ENCODE measurements at regions not wholly inside any gene's neighbourhood (a gene's known extent, or its start where the extent isn't known, plus 50 kb on each side); places are given as distances from the start of the nearest gene placed in this dataset.
"Not testable (repeated sequence)": the region's sequence is repeated elsewhere in the genome, so short reads cannot be mapped to it uniquely, and the experiment has no call there.

GRCh38 chr4:9505341-9505740 is 61.1 kb downstream of the DEFB131A start:
- DNase-seq, result not testable (repeated sequence)

DNA sequence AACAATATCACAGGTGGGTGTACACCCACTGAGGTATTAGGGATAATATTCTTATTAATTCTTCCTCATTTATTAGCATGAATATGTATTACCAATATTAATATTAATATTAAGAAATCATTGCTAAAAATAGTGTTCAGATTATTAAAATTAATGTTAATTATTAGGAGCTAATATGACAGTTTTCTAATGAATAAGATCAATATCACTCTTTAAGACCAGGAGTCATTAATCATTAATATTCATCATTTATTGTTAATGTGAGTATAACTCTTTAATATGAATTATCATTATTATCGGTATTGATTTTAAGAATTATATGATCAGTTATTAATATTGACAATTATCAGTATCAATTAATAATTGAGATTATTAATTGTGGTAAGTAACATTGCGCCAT is 62.5 kb downstream of the DEFB131A start:
- DNase-seq, result not testable (repeated sequence)

GRCh38 chr4:9512941-9513340 is 68.7 kb downstream of the DEFB131A start:
- DNase-seq, result not testable (repeated sequence)

DNA sequence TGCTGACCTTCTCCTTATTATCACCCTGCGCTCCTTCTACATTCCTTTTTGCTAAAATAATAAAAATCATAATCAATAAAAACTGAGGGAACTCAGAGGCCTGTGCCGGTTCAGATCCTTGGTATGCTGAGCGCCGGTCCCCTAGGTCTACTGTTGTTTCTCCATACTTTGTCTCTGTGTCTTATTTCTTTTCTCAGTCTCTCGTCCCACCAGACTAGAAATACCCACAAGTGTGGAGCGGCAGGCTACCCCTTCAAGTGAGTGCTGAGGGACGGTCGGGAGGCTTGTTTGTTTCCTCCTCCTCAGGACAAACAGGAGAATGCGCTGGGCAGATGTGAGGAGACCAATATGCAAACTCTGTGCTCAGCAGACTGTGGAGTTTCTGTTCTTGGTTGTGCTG is 75.4 kb downstream of the DEFB131A start:
- DNase-seq, result not testable (repeated sequence)

DNA sequence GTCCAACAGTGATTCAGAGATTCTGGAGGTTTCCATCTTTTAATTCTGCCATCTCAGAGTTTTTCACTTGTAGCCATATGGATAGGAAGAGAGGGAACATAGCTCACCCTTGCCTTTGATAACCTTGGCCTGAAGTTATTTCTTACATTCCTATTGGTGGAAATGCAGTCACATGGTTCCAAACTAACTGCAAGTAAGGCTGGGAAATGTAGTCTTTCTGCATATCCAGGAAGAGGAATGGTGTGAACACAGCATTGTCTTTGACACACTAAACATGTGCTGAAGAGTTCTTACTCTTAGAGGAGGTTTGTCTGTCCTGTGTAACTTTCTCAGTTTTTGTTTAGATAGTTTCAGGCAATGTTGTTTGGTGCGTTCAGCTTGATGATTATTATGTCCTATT is 78.7 kb downstream of the DEFB131A start:
- DNase-seq, result not testable (repeated sequence)

- DNase-seq, result not testable (repeated sequence)
These were observed 80.2 kb downstream of the DEFB131A start for GRCh38 chr4:9524406-9524805.

GRCh38 chr4:9532134-9532862 is 88.1 kb downstream of the DEFB131A start:
- peak; percentile 53 for DNase-seq

- DNase-seq, result not testable (repeated sequence)
These were observed 88.6 kb downstream of the DEFB131A start for GRCh38 chr4:9532863-9533192.

- DNase-seq, result peak; percentile 6
These were observed 92.9 kb downstream of the DEFB131A start for GRCh38 chr4:9537101-9537500.

GRCh38 chr4:9539939-9540520 is 95.8 kb downstream of the DEFB131A start:
- not testable (repeated sequence) for DNase-seq

GRCh38 chr4:9541388-9541915 is 97.2 kb downstream of the DEFB131A start:
- DNase-seq, result not testable (repeated sequence)

DNA sequence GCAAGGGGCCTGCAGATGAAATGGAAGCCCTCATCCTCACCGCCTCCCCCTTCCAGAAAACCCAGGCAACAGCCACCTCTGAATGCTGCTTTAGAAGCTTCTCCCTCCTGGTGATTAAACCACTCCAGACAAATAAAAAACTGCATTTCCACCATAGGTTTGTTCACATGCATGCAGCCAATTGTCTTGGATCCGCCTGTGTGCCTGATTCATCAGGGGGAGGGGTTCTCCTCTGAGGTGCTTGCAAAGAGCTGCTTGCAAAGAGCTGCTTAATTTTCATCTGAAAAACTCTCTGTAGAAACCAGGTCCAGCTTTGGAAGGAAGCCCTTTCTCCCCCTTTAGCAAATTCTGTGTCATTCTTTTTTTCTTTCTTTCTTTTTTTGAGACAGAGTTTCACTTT is 100.6 kb downstream of the DEFB131A start:
- DNase-seq, result not testable (repeated sequence)

GRCh38 chr4:9547470-9547869 is 103.3 kb downstream of the DEFB131A start:
- not testable (repeated sequence) for DNase-seq

DNA sequence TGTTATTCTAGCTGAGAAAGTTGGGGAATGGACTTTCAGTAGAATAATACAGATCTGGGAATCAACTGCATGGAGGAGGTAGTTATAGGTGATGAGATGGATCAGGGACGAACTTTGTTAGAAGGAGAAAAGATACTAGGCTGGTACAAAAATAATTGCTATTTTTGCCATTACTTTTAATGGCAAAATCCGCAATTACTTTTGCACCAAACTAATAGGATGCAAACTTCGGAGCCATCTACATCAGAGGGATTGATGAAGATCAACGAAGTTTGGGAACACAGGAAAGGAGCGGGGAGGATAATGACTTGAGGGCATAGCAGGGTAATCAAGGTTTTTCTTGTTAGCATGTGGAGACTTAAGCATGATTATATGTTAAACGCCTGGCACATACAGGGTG is 111.9 kb downstream of the DEFB131A start:
- DNase-seq, result not testable (repeated sequence)

- not testable (repeated sequence) for DNase-seq
These were observed 133.7 kb downstream of the DEFB131A start for GRCh38 chr4:9577869-9578268.

- not testable (repeated sequence) for DNase-seq
These were observed 138.7 kb downstream of the DEFB131A start for GRCh38 chr4:9582880-9583279.

DNA sequence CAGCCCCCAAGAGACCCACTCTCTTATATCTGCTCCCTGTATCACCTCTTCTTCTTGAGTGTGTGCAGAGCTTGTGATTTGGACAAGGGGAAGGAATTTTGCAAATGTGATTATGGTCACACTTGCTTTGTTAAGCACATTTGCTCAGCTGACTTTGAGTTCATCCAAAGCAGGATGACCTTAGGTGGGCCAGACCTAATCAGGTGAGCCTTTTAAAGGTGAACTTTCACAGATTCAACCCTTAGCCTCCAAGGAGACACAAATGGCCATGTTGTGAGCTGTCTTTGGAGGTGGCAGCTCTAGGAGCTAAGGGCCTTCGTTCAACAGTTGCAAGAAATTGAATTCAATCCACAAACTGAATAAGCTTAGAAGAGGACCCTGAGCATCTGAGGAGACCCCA is 147.8 kb downstream of the DEFB131A start:
- no peak for DNase-seq

- DNase-seq, result no peak
These were observed 150.7 kb downstream of the DEFB131A start for GRCh38 chr4:9594948-9595347.

DNA sequence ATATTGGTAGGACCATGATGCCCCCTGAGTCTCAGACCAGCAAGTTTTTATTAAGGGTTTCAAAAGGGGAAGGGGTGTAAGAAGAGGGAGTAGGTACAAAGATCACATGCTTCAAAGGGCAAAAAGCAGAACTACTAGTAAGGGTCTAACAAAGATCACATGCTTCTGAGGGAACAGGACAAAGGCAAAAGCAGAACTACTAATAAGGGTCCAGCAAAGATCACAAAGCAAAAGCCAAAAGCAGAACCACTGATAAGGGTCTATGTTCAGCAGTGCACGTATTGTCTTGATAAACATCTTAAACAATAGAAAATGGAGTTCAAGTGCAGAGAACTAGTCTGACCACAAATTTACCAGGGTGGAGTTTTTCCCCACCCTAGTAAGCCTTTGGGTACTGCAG is 151.3 kb downstream of the DEFB131A start:
- DNase-seq, result not testable (repeated sequence)

GRCh38 chr4:9599266-9599665 is 155.1 kb downstream of the DEFB131A start:
- no peak for DNase-seq

GRCh38 chr4:9600246-9600645 is 156.0 kb downstream of the DEFB131A start:
- no peak for DNase-seq

DNA sequence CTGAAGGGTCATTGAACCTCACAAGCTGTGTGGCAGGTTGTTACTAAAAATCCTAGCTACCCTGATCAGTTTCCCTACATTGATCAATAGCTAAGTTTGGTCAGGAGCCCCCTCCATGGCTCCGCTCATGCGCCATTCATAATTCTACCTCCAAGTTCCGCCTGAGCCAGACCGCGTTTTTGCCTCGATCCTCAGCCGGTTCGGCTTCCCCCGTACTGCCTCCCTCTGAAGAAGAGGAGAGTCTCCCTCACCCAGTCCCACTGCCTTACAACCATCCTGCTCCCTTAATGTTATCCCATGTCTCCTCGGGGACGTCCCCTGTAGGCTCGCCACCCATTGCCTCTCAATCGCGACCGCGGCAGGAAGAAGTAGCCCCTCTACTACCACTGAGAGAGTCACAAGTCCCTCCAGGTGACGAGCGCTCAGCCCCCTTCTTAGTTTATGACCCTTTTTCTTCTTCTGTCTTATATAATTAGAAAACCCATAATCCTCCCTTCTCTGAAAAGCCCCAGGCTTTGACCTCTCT is 158.2 kb downstream of the DEFB131A start:
- no peak for DNase-seq

GRCh38 chr4:9604031-9604892 is 160.0 kb downstream of the DEFB131A start:
- not testable (repeated sequence) for DNase-seq
